H9 (cell line): ENCODE measurements at regions not wholly inside any gene's neighbourhood (a gene's known extent, or its start where the extent isn't known, plus 50 kb on each side); places are given as distances from the start of the nearest gene placed in this dataset.

Experiments
- DNase-seq: peaks from one replicate; pipeline ENCODE4 v3.0.0-alpha.2; 2017
- H2AFZ ChIP-seq: one replicate; pipeline ENCODE4 v1.6.1; 2013; ENCODE audit warnings: mild to moderate bottlenecking, low read length, control low read depth, moderate library complexity
- H2AK5ac ChIP-seq: 2 replicates; pipeline ENCODE4 v1.6.1; 2013; ENCODE audit warnings: low read length, control low read depth, mixed read lengths; ENCODE audit not compliant: insufficient read length
- H2BK120ac ChIP-seq: one replicate; pipeline ENCODE4 v1.6.1; 2013; ENCODE audit warnings: low read depth, mild to moderate bottlenecking, low read length, control low read depth, inconsistent platforms; ENCODE audit not compliant: poor library complexity, severe bottlenecking
- H2BK12ac ChIP-seq: 2 replicates; pipeline ENCODE4 v1.6.1; 2013; ENCODE audit warnings: low read length, control low read depth, mixed read lengths, low read depth; ENCODE audit not compliant: insufficient read length
- H2BK15ac ChIP-seq: 2 replicates; pipeline ENCODE4 v1.6.1; 2013; ENCODE audit warnings: low read depth, low read length, control low read depth
- H2BK20ac ChIP-seq: one replicate; pipeline ENCODE4 v1.6.1; 2013; ENCODE audit warnings: low read depth, mild to moderate bottlenecking, low read length, control low read depth, inconsistent platforms; ENCODE audit not compliant: poor library complexity, severe bottlenecking
- H2BK5ac ChIP-seq: 2 replicates; pipeline ENCODE4 v1.6.1; 2013; ENCODE audit warnings: low read length, control low read depth, mixed read lengths; ENCODE audit not compliant: insufficient read length
- H3K14ac ChIP-seq: 2 replicates; pipeline ENCODE4 v1.6.1; 2013; ENCODE audit warnings: low read length, control low read depth; ENCODE audit not compliant: insufficient read depth
- H3K18ac ChIP-seq: 2 replicates; pipeline ENCODE4 v1.6.1; 2013; ENCODE audit warnings: low read depth, mild to moderate bottlenecking, mixed read lengths, low read length, control low read depth; ENCODE audit not compliant: insufficient read length
- H3K23ac ChIP-seq: 2 replicates; pipeline ENCODE4 v1.6.1; 2013; ENCODE audit warnings: low read length, control low read depth, mixed read lengths, low read depth; ENCODE audit not compliant: insufficient read length
- H3K23me2 ChIP-seq: 2 replicates; pipeline ENCODE4 v1.6.1; 2013; ENCODE audit warnings: low read depth, mild to moderate bottlenecking, mixed read lengths, low read length, control low read depth; ENCODE audit not compliant: insufficient read length, poor library complexity, severe bottlenecking
- H3K27ac ChIP-seq: 2 replicates; pipeline ENCODE4 v1.5.1; 2013; ENCODE audit warnings: low read length, control low read depth, mixed read lengths, low read depth; ENCODE audit not compliant: insufficient read length
- H3K27me3 ChIP-seq: 2 replicates; pipeline ENCODE4 v1.6.1; 2013; ENCODE audit warnings: low read length, control low read depth, inconsistent platforms; ENCODE audit not compliant: insufficient read depth
- H3K4ac ChIP-seq: 2 replicates; pipeline ENCODE4 v1.6.1; 2013; ENCODE audit warnings: low read depth, mild to moderate bottlenecking, control low read depth, inconsistent platforms, low read length, moderate library complexity
- H3K4me1 ChIP-seq: 2 replicates; pipeline ENCODE4 v1.6.1; 2013; ENCODE audit warnings: low read length, control low read depth, inconsistent platforms; ENCODE audit not compliant: insufficient read depth
- H3K4me2 ChIP-seq: 2 replicates; pipeline ENCODE4 v1.6.1; 2013; ENCODE audit warnings: low read length, control low read depth, mixed read lengths; ENCODE audit not compliant: insufficient read length, insufficient read depth
- H3K56ac ChIP-seq: 2 replicates; pipeline ENCODE4 v1.6.1; 2013; ENCODE audit warnings: low read depth, mild to moderate bottlenecking, mixed read lengths, low read length, control low read depth; ENCODE audit not compliant: insufficient read length
- H3K79me1 ChIP-seq: 2 replicates; pipeline ENCODE4 v1.6.1; 2013; ENCODE audit warnings: low read depth, mild to moderate bottlenecking, moderate library complexity, low read length, control low read depth, inconsistent platforms; ENCODE audit not compliant: insufficient read depth, poor library complexity, severe bottlenecking
- H3K79me2 ChIP-seq: 2 replicates; pipeline ENCODE4 v1.6.1; 2013; ENCODE audit warnings: low read length, control low read depth, inconsistent platforms; ENCODE audit not compliant: insufficient read depth
- H3K9ac ChIP-seq: 2 replicates; pipeline ENCODE4 v1.6.1; 2013; ENCODE audit warnings: low read length, control low read depth, mixed read lengths; ENCODE audit not compliant: insufficient read length; ENCODE audit errors: extremely low read depth
- H3K9me3 ChIP-seq: one replicate; pipeline ENCODE4 v1.6.1; 2013; ENCODE audit warnings: low read depth, low read length, inconsistent platforms; ENCODE audit not compliant: control insufficient read depth
- H3T11ph ChIP-seq: one replicate; pipeline ENCODE4 v1.6.1; 2013; ENCODE audit warnings: mild to moderate bottlenecking, low read length, control low read depth, inconsistent platforms
- H4K20me1 ChIP-seq: one replicate; pipeline ENCODE4 v1.6.1; 2013; ENCODE audit not compliant: control insufficient read depth, insufficient read length, insufficient read depth
- H4K5ac ChIP-seq: 2 replicates; pipeline ENCODE4 v1.6.1; 2013; ENCODE audit warnings: low read depth, mild to moderate bottlenecking, mixed read lengths, low read length, control low read depth; ENCODE audit not compliant: insufficient read length
- H4K8ac ChIP-seq: replicated peaks from 2 replicates; pipeline ENCODE4 v1.6.1; 2013; ENCODE audit warnings: low read length, control low read depth, mixed read lengths, low read depth; ENCODE audit not compliant: insufficient read length
- H4K91ac ChIP-seq: 2 replicates; pipeline ENCODE4 v1.6.1; 2013; ENCODE audit warnings: low read depth, mild to moderate bottlenecking, moderate library complexity, mixed read lengths, low read length, control low read depth; ENCODE audit not compliant: insufficient read length
- H3K27ac Mint-ChIP-seq, 3 experiments: 2 replicates in 2 of 3; 3 replicates in 1 of 3; pipeline ENCODE4 v1.8.0; 2020 to 2021; ENCODE audit warnings: mixed read lengths in 3 of 3, mild to moderate bottlenecking in 1 of 3, moderate library complexity in 1 of 3
- H3K27me3 Mint-ChIP-seq: 2 replicates; pipeline ENCODE4 v1.8.0; 2021; ENCODE audit warnings: low read depth, mild to moderate bottlenecking, moderate library complexity, mixed read lengths
- H3K36me3 Mint-ChIP-seq, 3 experiments: 2 replicates in 2 of 3; 3 replicates in 1 of 3; pipeline ENCODE4 v1.8.0; 2020 to 2021; ENCODE audit warnings: low read depth in 3 of 3, mixed read lengths in 3 of 3; ENCODE audit not compliant: insufficient read depth in 1 of 3
- H3K4me1 Mint-ChIP-seq, 2 experiments: 2 replicates each; pipeline ENCODE4 v1.8.0; 2020; ENCODE audit warnings: mixed read lengths in 2 of 2
- H3K4me3 Mint-ChIP-seq, 2 experiments: 2 replicates in 1 of 2; 3 replicates in 1 of 2; pipeline ENCODE4 v1.8.0; 2020 to 2021; ENCODE audit warnings: mild to moderate bottlenecking in 2 of 2, mixed read lengths in 2 of 2, moderate library complexity in 1 of 2
- H3K9me3 Mint-ChIP-seq, 2 experiments: 2 replicates in 1 of 2; 3 replicates in 1 of 2; pipeline ENCODE4 v1.8.0; 2020; ENCODE audit warnings: mild to moderate bottlenecking in 2 of 2, mixed read lengths in 2 of 2, moderate library complexity in 1 of 2
- CTCF ChIP-seq: fragments of 200-600 bp; sonication (generic); conservative IDR thresholded peaks from 3 replicates; pipeline ENCODE4 v1.8.0; 2021; ENCODE audit warnings: antibody characterized with exemption, mild to moderate bottlenecking
- WGBS: extraction: QIAGEN DNeasy Blood & Tissue Kit; methylation state at CpG from one replicate; pipeline ENCODE4 v1.1.7; 2013; ENCODE audit warnings: missing lambda C conversion rate, low lambda C conversion rate, mixed read lengths; ENCODE audit not compliant: insufficient read length; ENCODE audit errors: extremely low coverage; 5-methylcytosine and 5-hydroxymethylcytosine counted together

- H4K8ac ChIP-seq: no peak overlapping the region
- H4K91ac ChIP-seq: no peak overlapping the region
- no peak overlapping the region for H2BK20ac ChIP-seq
- no peak overlapping the region for H2AFZ ChIP-seq
- H3K4me1 ChIP-seq: no peaks in the 10 kb centered on the region
- no peak overlapping the region for H4K5ac ChIP-seq
- no CpG with 5 or more reads among the region's 3 CpGs for WGBS
- no peak for TF ChIP-seq CTCF
- Mint-ChIP-seq H3K4me1 (peaks cover 4 to 6% of the 10 kb centered on the region in 2 experiments), H3K4me3 (no peak overlapping the region), H3K9me3 (no peaks in the 10 kb centered on the region), H3K27me3 (peaks cover 13% of the 10 kb centered on the region), H3K27ac (no peak overlapping the region), H3K36me3 (no peaks in the 10 kb centered on the region)
- H3K23me2 ChIP-seq: no peaks in the 10 kb centered on the region
- no peak overlapping the region for H3K23ac ChIP-seq
- H2AK5ac ChIP-seq: no peak overlapping the region
- H4K20me1 ChIP-seq: no peaks in the 10 kb centered on the region
- H3K9me3 ChIP-seq: no peaks in the 10 kb centered on the region
- H2BK12ac ChIP-seq: no peak overlapping the region
- H3K18ac ChIP-seq: no peak overlapping the region
- no peak for DNase-seq
- H3K14ac ChIP-seq: no peak overlapping the region
- H3K27me3 ChIP-seq: no peaks in the 10 kb centered on the region
- H3K56ac ChIP-seq: no peak overlapping the region
- H2BK5ac ChIP-seq: no peak overlapping the region
- no peak overlapping the region for H3K4me2 ChIP-seq
- H2BK120ac ChIP-seq: no peak overlapping the region
- no peaks in the 10 kb centered on the region for H3K79me2 ChIP-seq
- H2BK15ac ChIP-seq: no peak overlapping the region
- H3K79me1 ChIP-seq: no peaks in the 10 kb centered on the region
- no peak overlapping the region for H3K27ac ChIP-seq
- no peak overlapping the region for H3K9ac ChIP-seq
- no peak overlapping the region for H3K4ac ChIP-seq
- no peak overlapping the region for H3T11ph ChIP-seq
These were observed 654.1 kb upstream of the RBFOX1 start for GRCh38 chr16:6678586-6678985.
